Ovary (tissue), 7 donors: ENCODE measurements at regions not wholly inside any gene's neighbourhood (a gene's known extent, or its start where the extent isn't known, plus 50 kb on each side); places are given as distances from the start of the nearest gene placed in this dataset.

ENCODE experiments used
- DNase-seq, 5 donors: peaks; one replicate each; pipeline ENCODE4 v3.0.0-alpha.2; 2019 to 2020
- H3K27ac ChIP-seq, 2 donors: fragments of 200-600 bp; one replicate each; pipeline versions ENCODE4 v1.5.1 to v1.8.0; 2019 to 2022
- H3K27me3 ChIP-seq: fragments of 200-600 bp; one replicate; pipeline ENCODE4 v1.8.0; 2022
- H3K36me3 ChIP-seq: fragments of 200-600 bp; sonication (generic); one replicate; pipeline ENCODE4 v1.5.1; 2019
- H3K4me1 ChIP-seq: one replicate; pipeline ENCODE4 v1.8.1; 2013; ENCODE audit warnings: mild to moderate bottlenecking, moderate library complexity; ENCODE audit not compliant: insufficient read depth
- H3K4me3 ChIP-seq: fragments of 200-600 bp; sonication (generic); one replicate; pipeline ENCODE4 v1.5.1; 2017
- H3K9me3 ChIP-seq, 2 donors: fragments of 200-600 bp in 1 of 2; sonication (generic) in 1 of 2; one replicate each; pipeline versions ENCODE4 v1.5.1 to v1.8.1; 2013 to 2019; ENCODE audit warnings: mild to moderate bottlenecking in 1 of 2, moderate library complexity in 1 of 2
- CTCF ChIP-seq, 3 donors: fragments of 450-650 bp in 2 of 3; fragments of 200-600 bp in 1 of 3; IDR thresholded peaks; one replicate each; pipeline versions ENCODE4 v1.5.1 to v1.8.0; 2016 to 2022; ENCODE audit warnings: antibody characterized with exemption in 3 of 3, mild to moderate bottlenecking in 1 of 3
- EP300 ChIP-seq: sonication (generic); formaldehyde crosslinking; IDR thresholded peaks from one replicate; pipeline ENCODE4 v1.6.1; 2017; ENCODE audit warnings: antibody characterized with exemption
- POLR2A ChIP-seq: fragments of 450-650 bp; IDR thresholded peaks from one replicate; pipeline ENCODE4 v1.6.1; 2017; ENCODE audit warnings: antibody characterized with exemption, mild to moderate bottlenecking, moderate library complexity
- WGBS, 3 donors: extraction: QIAGEN DNeasy Blood & Tissue Kit in 1 of 3; methylation state at CpG; one replicate each; pipeline versions ENCODE4 v1.1.5 to v1.1.7; 2013 to 2017; 5-methylcytosine and 5-hydroxymethylcytosine counted together
- intact Hi-C, 4 donors: fragments of 100-400 bp; cut with DNase I; formaldehyde crosslinking; loops; one replicate each; pipeline versions ENCODE4 v1.11.0 to v1.15.1; 2022 to 2023
- donor health status: DM: no; HTN: no; CAD: no; lungs with moderate emphysema.
- donor health status: DM: no; HTN: no; CAD: no.
- donor health status: Bipolar disorder and iron deficiency.
- donor health status: DM: no; HTN: no; CAD: no.
- donor health status: DM: yes; HTN: yes; CAD: no.

DNA sequence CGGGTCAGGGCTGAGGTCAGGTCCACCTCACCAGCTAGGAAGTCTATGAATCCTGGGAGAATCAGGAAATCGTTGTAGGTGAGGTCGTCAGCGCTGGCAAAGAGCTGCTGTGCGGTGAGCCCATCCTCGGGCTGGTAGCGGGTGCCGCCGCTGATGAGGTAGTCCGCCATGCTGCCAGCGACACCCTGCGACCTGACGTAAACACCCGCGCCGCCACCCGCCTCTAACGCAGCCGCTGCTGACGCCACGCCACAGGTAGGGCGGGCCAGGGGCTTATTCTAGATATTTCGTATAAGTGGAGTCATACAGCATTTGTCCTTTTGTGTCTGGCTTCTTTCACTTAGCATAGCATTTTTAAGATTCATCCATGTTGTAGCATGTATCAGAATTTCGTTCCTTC is 220.2 kb upstream of the ATP6AP2 start:
- no peaks in the 10 kb centered on the region for H3K36me3 ChIP-seq
- TF ChIP-seq POLR2A (no peak), EP300 (no peak), CTCF (IDR thresholded peaks at IDR 0.05) (no peak)
- no peaks in the 10 kb centered on the region for H3K4me1 ChIP-seq
- 93 to 94% (median 94%) methylated on average over 24 of the region's 24 CpGs for WGBS, 3 donors
- no peak overlapping the region for H3K4me3 ChIP-seq
- no peaks in the 10 kb centered on the region for H3K27me3 ChIP-seq
- H3K27ac ChIP-seq, result no peak overlapping the region
- no peak for DNase-seq
- intact Hi-C loops, result loop anchor here in 1 of 4 donors (10.0 kb wide), 1 partner anchor 56 kb away; no protein-coding TSS in a partner anchor
- H3K9me3 ChIP-seq, result no peaks in the 10 kb centered on the region

DNA sequence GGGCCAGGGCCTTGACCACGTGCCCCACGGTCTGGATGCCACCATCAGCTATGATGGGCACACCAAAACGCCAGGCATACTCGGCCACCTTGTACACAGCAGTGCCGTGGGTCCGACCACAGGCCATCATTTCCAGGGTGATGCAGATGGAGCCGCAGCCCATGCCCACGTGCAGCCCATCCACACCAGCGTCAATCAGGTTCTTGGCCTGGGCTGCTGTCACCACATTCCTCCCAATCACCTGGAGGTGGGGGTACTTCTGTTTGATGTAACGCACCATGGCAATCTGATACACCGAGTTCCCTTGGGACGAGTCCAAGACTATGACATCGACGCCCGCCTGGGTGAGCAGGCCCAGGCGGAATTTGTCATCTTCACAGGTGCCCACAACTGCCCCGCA is 221.2 kb upstream of the ATP6AP2 start:
- intact Hi-C loops, result no loop called here
- no peaks in the 10 kb centered on the region for H3K36me3 ChIP-seq
- H3K27ac ChIP-seq, result no peak overlapping the region
- no peak overlapping the region for H3K4me3 ChIP-seq
- no peaks in the 10 kb centered on the region for H3K4me1 ChIP-seq
- H3K27me3 ChIP-seq, result no peaks in the 10 kb centered on the region
- 94 to 97% (median 95%) methylated on average over 17 of the region's 17 CpGs for WGBS, 3 donors
- no peaks in the 10 kb centered on the region for H3K9me3 ChIP-seq
- TF ChIP-seq CTCF (IDR thresholded peaks at IDR 0.05) (no peak), POLR2A (no peak), EP300 (no peak)
- DNase-seq, result no peak

GRCh38 chrX:40358994-40359393 is 221.8 kb upstream of the ATP6AP2 start:
- no peaks in the 10 kb centered on the region for H3K4me1 ChIP-seq
- H3K9me3 ChIP-seq, result no peaks in the 10 kb centered on the region
- no peaks in the 10 kb centered on the region for H3K36me3 ChIP-seq
- WGBS, 3 donors, result 91 to 93% (median 92%) methylated on average over 14 to 15 of the region's 15 CpGs
- TF ChIP-seq EP300 (no peak), POLR2A (no peak), CTCF (IDR thresholded peaks at IDR 0.05) (no peak)
- intact Hi-C loops, result no loop called here
- H3K27me3 ChIP-seq, result no peaks in the 10 kb centered on the region
- DNase-seq, result no peak
- H3K27ac ChIP-seq, result no peak overlapping the region
- H3K4me3 ChIP-seq, result no peak overlapping the region

DNA sequence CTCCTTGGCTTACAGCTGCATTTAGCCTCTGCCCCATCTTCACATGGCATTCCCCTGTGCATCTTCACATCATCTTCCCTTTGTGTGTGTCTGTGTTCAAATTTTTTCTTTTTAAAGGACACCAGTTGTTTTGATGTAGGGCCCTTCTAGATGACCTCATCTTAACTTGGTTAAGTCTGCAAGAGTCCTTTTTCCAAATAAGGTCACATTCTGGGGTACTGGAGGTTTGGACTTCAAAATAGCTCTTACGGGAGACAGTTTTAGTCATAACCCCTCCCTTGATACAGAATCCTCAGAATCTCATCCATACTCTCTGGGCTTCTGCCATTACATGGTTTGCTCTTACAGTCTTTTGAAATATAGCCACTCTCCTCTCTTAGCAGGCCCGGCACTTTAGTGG is 231.5 kb upstream of the ATP6AP2 start:
- H3K4me3 ChIP-seq, result no peak overlapping the region
- no peaks in the 10 kb centered on the region for H3K36me3 ChIP-seq
- DNase-seq, result no peak
- intact Hi-C loops, result no loop called here
- H3K27me3 ChIP-seq, result no peaks in the 10 kb centered on the region
- no peak for TF ChIP-seq CTCF (IDR thresholded peaks at IDR 0.05)
- no peak for TF ChIP-seq EP300
- no peak for TF ChIP-seq POLR2A
- 59 to 78% (median 75%) methylated on average over 2 of the region's 2 CpGs for WGBS, 3 donors
- no peaks in the 10 kb centered on the region for H3K9me3 ChIP-seq
- no peaks in the 10 kb centered on the region for H3K4me1 ChIP-seq
- no peak overlapping the region for H3K27ac ChIP-seq

DNA sequence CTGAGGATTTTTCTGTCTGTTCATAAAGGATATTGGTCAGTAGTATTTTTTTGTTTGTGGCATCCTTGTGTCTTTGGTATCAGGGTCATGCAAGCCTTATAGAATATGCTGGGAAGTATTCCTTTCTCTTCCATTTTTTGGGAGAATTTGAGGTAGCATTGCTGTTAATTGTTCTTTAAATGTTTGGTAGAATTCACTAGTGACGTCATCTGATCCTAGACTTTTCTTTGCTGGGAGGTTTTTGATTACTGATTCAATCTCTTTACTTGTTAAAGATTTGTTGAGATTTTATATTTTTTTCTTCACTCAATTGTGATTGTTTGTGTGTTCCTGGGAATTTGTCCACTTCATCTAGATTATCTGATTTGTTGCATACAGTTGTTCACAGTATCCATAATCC is 234.4 kb upstream of the ATP6AP2 start:
- intact Hi-C loops, result no loop called here
- Histone ChIP-seq H3K4me3 (no peak overlapping the region), H3K9me3 (no peaks in the 10 kb centered on the region), H3K27me3 (no peaks in the 10 kb centered on the region), H3K27ac (no peak overlapping the region), H3K36me3 (no peaks in the 10 kb centered on the region), H3K4me1 (no peaks in the 10 kb centered on the region)
- WGBS, 3 donors, result 67 to 87% (median 78%) methylated on average over 1 of the region's 1 CpG
- no peak for TF ChIP-seq POLR2A
- TF ChIP-seq EP300, result no peak
- no peak for TF ChIP-seq CTCF (IDR thresholded peaks at IDR 0.05)
- no peak for DNase-seq
